Pons (tissue), 1 donor: ENCODE measurements at regions not wholly inside any gene's neighbourhood (a gene's known extent, or its start where the extent isn't known, plus 50 kb on each side); places are given as distances from the start of the nearest gene placed in this dataset.
"Not testable (repeated sequence)": the region's sequence is repeated elsewhere in the genome, so short reads cannot be mapped to it uniquely, and the experiment has no call there.

Experiments used
- DNase-seq: peaks from one replicate; pipeline ENCODE4 v3.0.0-alpha.2; 2016; ENCODE audit warnings: low spot score

DNA sequence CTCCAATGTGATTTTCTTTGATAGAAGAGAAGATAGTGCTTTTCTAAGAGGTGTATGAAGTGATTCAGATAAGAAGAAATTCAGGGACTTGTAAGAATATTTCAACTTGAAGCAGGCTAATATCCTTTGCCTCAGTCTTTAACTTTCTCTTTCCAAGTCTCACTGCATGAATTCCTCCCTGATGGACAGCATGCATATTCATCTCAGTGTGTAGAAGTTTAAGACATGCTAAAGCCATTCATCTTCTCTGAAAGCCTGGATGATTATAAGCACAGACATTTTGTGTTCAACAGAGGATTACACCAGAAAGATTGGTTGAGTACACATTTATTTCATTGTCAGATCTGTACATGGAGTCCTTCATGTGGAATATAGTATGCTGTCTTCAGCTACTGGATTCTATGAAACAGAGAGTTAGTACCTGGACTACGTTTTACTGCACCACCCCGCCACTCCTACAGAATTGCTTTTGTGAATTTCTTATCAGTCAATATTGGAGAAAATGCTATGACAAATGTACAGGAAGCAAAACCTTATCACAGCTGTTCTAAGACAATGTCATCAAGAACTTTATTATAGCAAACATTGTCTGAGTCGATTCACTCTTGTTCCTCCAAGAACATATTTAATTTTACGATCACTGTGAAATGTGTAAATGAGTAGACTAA lies 1346.1 kb downstream of the OTOL1 start:
- DNase-seq = no peak

DNA sequence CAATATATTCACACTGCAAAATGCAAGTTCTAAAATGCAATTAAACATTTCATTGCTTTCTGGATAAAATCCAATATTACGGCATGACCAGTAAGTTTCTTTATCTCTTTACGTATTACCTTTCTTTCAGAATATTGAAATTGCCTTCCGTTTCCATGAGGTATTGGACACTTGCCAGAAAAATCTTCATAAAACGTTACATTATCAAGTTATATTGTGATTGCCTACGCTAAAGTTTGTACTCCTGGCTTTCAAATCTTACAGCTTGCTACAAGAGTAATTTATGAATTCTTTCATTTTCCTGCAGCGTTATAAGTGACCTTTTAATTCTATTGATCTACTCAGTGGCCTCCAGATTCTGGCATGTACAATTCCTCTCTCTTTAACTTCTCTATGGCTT lies 1349.3 kb downstream of the OTOL1 start:
- no peak for DNase-seq

DNA sequence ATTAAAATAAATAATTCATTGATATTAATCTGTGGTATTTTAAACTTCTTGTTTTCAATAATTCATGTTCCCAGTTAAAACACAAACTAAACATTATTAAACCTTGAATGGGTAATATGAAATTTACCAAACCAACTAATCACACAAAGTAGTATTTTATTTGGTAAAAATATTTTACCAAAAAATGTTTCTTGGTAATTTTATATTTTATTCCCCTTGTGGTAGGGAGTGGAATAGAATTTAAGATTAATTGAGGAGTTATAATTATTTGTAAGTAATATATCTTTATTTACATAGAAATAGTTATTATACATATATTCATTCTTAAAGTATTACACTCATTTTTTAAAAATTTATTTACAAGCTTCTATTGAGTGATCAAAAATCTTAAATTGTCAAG lies 1350.9 kb downstream of the OTOL1 start:
- no peak for DNase-seq

DNA sequence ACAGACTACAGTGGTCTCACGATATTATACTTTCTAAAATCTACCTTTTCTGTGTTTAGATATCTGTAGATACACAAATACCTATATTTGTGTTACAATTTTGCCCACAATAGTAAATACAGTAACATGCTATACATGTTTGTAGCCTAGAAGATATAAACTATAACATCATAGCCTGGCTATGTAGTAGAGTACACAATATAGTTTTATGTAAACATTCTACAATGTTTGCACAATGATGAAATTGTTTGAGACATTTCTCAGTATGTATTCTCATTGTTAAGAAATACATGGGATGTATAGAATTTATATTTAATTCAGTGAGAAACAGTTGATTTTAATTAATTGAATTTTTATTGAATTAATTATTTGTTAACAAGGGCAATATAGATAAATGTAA lies 1367.0 kb downstream of the OTOL1 start:
- no peak for DNase-seq

DNA sequence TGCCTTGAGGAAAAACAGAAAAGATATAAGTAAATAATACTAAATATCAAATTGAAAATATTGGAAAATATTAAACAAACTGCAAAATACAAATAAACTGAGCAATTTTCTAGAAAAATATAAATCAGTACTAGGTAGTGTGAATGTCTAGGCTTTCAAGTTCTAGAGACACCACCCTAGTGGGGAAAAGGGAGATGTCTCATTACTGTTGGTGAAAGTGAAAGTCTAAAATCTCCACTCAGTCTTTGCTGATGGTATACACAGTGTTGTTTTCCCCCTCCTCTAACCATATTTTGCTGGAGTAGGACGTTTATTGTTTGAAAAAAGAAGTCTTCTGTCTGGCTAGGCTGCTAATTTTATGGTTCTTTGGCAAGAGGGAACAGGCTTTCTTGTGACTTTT lies 1368.9 kb downstream of the OTOL1 start:
- no peak for DNase-seq

DNA sequence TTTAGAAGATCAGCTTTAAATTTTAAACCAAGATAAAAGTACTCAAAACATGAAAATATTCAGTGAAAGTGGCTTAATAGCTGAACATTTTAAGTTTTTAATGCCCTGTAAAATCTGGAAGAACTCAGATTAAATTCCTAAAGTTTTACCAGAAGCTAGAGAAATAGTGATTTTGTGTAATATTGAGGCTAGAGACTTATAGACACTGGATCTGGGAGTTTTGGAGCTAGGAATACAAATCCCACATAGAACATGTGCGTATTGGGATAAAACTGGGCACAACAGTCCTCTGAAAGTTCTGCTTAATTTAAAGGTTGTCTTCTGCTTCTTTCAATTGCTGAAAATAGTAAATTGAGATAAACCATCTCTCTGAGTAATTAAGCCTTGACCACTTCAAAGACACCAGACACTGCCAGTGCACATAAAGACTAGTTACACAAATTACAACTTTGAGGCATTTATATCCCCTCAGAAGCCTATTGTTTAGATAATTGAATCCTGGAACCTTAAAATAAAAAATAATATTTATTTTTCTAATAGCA lies 1382.5 kb downstream of the OTOL1 start:
- no peak for DNase-seq

DNA sequence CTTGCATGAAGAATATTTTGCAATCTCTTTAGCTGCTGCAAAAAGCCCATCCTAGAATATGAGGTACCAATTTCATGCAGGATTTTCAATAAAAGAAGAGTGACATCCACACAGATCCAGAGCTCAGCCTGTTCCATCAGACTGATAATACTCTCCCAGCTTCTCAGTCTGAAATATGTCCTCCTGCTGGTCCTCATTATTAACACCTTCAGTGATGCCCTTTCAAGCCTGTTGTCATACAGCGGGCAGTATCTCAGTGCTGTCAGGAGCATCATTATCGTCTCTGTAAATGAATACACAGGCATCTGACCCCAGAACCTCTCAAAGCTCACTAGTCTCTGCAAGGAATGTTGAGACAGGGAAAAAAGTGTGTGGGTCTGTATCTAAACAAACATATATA lies 1387.8 kb downstream of the OTOL1 start:
- DNase-seq = no peak

DNA sequence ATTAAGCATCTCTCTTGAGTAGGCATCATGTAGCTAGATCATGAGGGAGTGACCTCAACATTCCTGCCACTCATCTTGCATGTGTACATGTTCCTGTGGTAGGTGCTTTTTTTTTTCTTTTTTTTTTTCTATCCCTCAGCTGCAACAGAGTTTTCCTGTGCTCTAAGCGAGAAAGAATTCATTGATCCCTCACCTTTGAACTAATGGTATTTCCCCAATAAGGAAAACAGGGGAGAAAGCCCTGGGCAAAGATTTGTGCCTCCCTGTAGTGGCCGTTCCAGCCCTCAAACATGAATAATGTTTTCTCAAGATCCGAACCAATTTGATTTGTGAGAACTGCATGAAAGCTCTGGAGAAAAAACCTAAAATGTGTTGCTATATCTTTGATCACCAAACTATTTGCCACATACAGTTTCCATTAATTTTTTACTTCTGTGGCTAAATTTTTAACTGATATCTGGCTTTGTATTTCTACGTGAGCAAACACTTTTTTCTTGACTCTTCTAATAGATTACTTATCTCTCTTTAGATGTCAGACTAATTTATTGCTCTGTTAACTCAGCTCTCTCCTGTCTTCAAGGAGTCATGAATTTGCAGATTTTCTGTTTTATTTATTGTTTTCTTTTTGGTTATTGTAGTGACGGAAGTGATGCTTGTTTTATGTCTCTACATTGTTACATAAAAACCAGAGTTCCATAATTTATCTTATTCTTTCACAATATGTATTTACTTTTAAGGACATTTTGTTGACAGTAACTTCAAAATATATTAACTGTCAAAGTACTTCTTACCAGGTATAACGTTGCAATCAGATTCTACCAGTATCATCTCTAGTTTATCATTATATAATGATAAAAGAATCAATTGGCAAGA lies 1396.5 kb downstream of the OTOL1 start:
- DNase-seq = no peak

DNA sequence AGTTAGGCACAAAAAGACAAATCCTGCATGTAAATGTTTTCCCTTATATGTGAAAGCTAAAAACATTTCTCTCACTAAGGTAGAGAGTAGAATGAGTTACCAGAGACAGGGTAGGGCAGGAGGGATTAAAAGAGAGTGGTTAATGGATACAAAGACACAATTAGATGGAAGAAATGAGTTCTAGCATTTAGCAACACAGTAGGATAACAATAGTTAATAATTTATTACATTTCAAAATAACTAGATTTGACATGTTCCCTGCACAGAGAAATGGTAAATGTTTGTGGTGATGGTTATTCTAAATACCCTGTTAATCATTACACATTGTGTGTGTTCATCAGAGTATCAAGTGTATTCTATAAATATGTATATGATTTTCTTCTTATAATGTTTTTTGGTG lies 1400.7 kb downstream of the OTOL1 start:
- no peak for DNase-seq

DNA sequence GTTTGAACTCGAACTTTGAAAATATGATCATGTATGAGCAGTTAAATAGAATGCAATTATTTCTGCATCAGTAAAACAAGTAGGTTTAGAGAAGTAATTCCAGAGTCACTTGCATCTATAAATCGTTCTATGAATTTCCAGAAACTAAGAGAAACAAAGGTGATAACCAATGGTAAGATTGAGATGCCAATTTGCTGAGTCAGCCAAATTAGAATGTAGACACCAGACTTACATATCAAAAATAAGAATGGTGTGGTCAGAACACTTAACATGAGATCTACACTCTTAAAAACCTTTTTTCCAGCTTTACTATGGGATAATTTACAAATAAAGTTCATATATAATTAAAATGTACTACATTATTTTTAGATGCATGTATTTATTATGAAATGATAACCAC lies 1435.9 kb downstream of the OTOL1 start:
- DNase-seq = no peak

DNA sequence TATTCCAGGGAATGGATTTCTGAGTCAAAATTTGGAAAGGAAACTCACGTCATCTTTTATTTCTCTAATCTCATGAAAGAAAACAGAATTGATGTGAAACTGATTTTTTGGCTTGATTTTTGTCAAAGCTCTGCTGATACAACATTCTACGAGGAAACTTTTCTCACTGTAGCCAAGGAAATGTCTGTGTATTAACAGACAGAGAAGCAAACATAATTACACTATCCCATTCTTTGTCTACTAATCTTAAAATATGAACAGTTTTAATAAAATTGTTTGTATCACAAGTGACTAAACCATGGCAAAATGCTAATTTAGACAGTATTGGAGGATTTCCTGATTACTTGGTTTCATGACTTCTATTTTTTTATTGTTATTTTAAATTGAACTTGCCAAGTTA lies 1437.0 kb downstream of the OTOL1 start:
- DNase-seq = no peak

DNA sequence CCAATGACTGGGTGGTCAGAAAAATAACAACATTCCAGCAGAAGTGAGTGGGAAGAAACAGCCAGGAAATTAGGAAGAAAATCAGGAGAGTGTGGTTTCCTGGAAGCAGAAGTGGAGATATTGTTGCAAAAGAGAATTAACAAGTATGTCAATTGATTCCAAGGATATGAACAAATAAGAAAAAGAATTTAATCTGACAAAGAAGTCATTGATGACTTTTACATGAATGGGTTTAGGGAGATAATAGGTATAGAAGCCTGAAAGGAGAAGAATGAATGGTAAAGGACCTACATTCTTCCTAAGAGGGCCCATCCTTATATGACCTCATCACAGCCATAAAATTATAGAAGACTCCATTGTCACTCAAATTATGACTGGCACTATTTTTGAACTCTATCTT lies 1440.1 kb downstream of the OTOL1 start:
- no peak for DNase-seq

DNA sequence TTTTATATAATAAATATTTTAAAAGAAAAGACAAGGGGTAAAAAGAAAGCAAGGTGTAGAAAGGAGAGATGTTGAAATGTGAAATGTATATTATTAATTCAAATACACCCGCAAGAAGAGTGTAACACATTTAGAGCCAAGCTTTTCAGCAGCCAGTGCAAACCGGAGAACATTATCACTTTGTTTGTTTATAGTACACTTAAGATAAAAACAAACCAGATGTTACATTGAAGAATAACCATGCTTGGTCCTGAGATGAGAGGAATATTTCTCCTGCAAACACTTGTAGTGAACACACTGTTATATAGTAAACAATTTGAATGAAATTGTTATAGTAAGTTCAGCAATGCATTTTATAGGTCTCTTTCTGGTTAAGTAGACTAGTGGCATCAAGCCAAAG lies 1441.5 kb downstream of the OTOL1 start:
- no peak for DNase-seq

DNA sequence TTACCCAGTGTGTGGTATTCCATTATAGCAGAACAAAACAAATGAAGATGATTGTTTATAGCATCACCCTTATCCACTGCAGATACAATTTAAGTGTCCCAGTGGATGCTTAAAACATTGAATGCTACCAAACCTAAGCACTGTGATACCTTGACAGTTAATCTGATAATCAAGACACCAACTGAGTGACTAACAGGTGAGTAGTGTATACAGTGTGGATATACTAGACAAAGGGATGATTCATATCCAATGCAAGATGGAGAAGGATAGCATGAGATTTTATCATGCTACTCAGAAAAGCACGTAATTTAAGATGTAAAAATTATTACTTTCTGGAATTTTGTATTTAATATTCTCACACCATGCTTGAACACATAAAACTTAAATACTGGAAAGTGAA lies 1449.0 kb downstream of the OTOL1 start:
- DNase-seq = no peak

DNA sequence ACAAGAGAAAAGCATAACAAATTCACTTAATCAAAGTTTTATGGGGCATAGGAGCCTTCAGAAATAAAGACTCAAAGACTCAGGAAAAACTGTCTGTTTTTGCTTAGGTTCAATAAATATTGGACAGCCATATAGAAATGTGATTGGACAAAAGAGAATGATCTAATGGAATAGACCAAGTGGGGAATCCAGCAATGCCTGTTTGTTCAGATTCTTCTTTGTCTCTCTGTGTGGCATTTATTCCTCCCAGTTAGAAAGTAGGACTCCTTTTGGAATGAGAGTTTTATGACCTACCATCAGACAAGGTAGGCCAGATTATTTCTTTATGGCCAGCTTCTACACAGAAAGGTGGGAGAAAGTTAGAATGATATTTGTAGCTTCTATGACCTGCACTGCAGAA lies 1460.1 kb downstream of the OTOL1 start:
- no peak for DNase-seq

DNA sequence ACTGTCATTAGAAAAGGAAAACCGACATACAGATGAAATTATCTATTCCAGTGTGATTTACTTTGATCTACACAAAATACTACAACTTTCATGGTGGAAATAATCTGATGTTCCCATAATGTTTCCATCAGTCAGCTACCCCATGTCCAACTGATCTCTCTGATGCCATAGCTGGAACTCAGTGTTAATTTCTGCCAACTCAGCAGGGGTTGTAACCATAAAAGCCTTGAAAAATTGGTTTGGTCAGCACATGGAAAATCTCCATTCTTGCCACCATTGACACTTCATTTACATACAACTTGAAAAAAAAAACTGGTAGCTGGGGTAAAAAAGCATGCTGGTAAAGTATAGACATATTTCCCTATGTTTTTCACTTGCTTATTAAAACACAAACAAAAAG lies 1463.7 kb downstream of the OTOL1 start:
- DNase-seq = no peak

DNA sequence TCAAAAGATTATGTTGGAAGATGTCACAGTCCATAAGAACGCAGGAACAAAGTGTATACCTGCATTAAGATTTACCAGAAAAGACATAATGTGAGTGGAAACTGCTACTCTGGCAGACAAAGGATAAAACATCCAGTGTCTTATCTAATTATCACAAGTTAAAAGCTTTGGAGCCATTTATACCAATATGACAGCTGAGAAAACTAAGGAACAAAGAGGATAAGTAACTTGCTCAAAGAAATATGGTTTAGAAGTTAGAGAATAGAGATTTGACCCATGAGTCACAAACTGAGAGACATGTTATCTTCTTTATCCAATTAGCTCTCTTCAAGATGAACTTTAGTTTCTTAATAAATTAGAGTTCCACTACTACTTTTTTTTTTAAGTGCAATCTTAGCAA lies 1473.7 kb downstream of the OTOL1 start:
- DNase-seq = no peak

DNA sequence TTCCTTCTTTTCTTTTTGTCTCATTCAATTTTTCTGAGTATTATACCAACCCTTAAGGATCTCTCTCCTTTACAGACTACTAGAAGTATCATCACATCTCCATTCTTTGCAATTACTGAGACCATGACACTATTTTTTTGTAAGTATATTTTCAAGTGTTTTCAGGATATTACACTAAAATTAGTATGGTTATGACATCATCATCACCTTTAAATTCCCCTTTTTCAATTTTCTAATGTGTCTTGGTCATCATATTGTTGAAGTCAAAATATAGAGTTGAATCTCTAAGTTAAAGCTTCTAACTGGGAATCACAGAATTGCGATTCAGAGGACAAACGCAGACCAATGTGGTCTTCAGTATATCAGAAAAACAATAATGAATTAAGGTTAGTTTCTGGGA lies 1475.1 kb downstream of the OTOL1 start:
- DNase-seq = no peak

DNA sequence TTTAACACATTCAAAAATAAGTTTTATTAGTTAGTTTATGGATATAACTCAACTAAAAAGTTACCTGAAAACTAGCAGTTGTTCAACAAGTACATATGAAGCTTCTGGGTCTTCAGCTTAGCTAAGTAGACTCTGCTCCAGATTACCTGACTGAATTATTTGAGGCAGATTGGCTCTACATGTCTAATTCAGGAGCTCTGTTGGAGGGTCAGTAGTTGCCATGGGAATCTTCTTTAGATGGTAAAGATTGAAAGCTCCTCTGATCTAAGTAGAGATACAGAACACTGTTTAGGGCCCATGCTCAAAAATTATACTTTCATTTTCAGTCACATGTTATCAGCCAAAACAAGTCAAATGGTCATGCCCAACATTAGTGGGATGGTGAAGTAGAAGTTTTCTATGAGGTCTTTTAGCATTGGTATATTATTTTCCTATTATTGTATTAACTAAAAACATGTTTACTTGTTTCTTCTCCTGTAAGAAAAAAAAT lies 1476.9 kb downstream of the OTOL1 start:
- no peak for DNase-seq

DNA sequence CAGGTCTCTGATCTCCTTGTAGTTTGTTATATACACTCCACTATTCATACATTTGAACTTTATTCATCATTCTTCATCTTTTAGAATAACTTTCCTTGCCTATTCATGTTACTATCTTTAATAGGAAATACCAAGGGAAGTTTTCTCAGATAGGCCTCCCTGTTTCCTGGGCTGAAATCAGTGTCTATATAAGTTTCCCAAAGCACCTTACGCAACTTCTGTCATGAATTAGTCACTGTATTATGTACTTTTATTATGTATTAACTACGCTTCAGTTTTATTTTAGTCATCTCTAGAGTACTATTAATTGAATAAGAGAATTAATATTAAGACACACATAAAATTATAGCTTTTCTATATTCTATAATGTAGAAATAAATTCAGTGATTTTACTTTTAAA lies 1481.5 kb downstream of the OTOL1 start:
- DNase-seq = no peak

DNA sequence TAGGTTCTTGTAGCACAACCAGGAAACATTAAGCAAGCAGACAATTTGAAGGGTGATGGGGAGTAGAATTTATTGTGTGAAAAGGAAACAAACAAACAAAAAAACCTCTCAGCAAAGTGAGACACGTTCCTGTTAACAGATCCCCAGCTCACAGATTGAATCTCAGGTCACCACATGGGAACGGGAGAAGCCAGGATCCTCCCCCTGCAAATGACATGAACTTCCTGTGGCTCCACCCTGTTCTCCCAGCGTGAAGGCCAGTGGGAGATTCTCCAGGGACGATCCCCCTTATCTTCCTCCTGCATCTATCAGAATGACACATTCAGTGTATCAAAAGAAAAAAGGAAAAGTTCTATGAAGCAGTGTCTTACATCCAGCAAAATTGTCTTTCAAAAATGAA lies 1488.1 kb downstream of the OTOL1 start:
- DNase-seq = no peak

DNA sequence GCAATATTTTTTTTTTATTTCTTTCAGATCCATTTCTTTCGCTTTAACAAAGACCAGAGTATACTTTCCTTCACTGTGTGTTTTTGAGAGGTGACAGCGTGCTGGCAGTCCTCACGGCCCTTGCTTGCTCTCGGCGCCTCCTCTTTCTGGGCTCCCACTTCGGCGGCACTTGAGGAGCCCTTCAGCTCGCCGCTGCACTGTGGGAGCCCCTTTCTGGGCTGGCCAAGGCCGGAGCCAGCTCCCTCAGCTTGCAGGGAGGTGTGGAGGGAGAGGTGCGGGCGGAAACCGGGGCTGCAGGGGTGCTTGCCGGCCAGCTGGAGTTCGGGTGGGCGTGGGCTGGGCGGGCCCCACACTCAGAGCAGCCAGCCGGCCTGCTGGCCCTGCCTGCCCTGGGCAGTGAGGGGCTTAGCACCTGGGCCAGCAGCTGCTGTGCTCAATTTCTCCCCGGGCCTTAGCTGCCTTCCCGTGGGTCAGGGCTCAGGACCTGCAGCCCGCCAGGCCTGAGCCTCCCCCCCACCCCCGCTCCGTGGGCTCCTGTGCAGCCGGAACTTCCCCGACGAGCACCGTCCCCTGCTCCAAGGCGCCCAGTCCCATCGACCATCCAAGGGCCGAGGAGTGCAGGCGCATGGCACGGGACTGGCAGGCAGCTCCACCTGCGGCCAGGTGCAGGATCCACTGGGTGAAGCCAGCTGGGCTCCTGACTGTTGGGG lies 1490.6 kb downstream of the OTOL1 start:
- not testable (repeated sequence) for DNase-seq

DNA sequence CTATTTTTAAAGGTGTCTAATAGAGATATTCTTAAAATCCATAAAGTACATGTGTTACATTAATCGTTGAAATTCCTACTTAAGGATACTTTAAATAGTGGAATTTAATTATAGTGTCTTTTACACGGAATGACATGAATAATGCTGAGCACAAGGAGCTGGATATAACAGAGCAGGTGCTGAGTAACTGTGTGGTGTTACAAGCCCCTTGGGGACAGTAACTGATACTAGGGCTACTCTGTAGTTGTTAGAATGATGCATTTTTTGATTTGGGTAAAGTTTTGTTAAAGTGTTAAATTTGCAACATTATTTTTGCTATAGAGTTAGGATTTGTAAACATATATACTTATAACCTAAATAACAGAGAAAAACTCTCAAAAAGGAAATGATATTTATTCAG lies 1496.1 kb downstream of the OTOL1 start:
- no peak for DNase-seq
